Activated T-helper 2 cell treated with anti-CD3 and anti-CD28 coated beads, Interferon-gamma antibody, Interleukin-2, Interleukin-4, amounts not matched to agents 10 μg/mL and 5 μg/mL and 100 μg/mL, durations not matched to agents 14 hours and 24 hours and 36 hours (primary cell): ENCODE measurements at regions not wholly inside any gene's neighbourhood (a gene's known extent, or its start where the extent isn't known, plus 50 kb on each side); places are given as distances from the start of the nearest gene placed in this dataset.

ENCODE experiments used
- DNase-seq: peaks from one replicate; pipeline ENCODE4 v3.0.0; 2021; ENCODE audit warnings: low spot score
- H3K27ac Mint-ChIP-seq: one replicate; pipeline ENCODE4 v1.8.0; 2021; ENCODE audit warnings: mixed read lengths
- H3K27me3 Mint-ChIP-seq: one replicate; pipeline ENCODE4 v1.8.0; 2021; ENCODE audit warnings: low read depth, mixed read lengths
- H3K36me3 Mint-ChIP-seq: one replicate; pipeline ENCODE4 v1.8.0; 2021; ENCODE audit warnings: low read depth, mixed read lengths
- H3K4me1 Mint-ChIP-seq: one replicate; pipeline ENCODE4 v1.8.0; 2021; ENCODE audit warnings: low read depth, mixed read lengths
- H3K4me3 Mint-ChIP-seq: one replicate; pipeline ENCODE4 v1.8.0; 2021; ENCODE audit warnings: low read depth, mild to moderate bottlenecking, moderate library complexity, mixed read lengths
- H3K9me3 Mint-ChIP-seq: one replicate; pipeline ENCODE4 v1.8.0; 2021; ENCODE audit warnings: mixed read lengths
- intact Hi-C: fragments of 100-400 bp; cut with micrococcal nuclease; formaldehyde crosslinking; loops from one replicate; pipeline ENCODE4 v1.15.1; 2023

DNA sequence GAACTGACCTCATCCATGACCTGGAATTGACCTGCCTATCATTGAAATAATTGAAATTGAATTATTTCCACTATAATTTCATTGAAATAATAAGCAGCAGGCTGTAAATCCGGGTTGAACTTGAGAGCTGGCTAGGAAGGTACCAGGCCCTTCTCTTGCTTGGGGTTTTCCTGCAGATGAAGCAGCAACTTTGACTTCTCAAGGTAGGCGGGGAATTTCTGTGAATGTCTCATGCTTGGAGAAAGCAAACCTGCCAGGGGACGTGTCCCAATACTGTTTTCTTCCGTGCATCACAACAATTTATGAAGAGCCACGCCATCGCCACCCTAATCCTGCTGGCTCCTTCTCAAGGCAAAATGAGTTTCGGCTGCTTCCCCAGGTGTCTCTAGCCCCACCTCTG, 97.5 kb upstream of the XYLT1 start:
- H3K27ac Mint-ChIP-seq, result no peak overlapping the region
- H3K36me3 Mint-ChIP-seq, result no peaks in the 10 kb centered on the region
- intact Hi-C loops, result no loop called here
- peaks cover 8% of the 10 kb centered on the region for H3K4me1 Mint-ChIP-seq
- H3K4me3 Mint-ChIP-seq, result no peak overlapping the region
- H3K9me3 Mint-ChIP-seq, result no peaks in the 10 kb centered on the region
- H3K27me3 Mint-ChIP-seq, result no peaks in the 10 kb centered on the region
- DNase-seq, result no peak

DNA sequence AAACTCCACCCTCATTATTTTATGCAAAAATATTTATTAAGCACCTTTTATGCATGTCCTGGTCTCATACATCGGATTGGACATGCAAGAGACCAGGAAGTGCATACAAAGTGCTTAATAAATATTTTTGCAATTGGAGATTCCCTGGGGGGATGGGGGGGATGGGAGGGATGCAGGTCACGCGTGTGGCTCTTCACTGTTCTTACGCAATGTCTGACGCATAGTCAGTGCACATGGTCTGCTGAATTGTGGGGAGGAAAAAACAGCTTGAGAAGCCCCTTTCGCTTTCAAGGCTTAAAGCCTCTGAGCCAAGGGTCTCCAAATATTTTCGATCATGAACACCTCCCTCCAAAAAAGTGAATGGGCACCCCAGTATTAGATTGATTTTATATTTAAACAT, 96.7 kb upstream of the XYLT1 start:
- Mint-ChIP-seq H3K4me1 (peaks cover 8% of the 10 kb centered on the region), H3K9me3 (no peaks in the 10 kb centered on the region), H3K27me3 (peaks cover 3% of the 10 kb centered on the region), H3K36me3 (no peaks in the 10 kb centered on the region), H3K4me3 (no peak overlapping the region), H3K27ac (no peak overlapping the region)
- no peak for DNase-seq
- intact Hi-C loops, result no loop called here

DNA sequence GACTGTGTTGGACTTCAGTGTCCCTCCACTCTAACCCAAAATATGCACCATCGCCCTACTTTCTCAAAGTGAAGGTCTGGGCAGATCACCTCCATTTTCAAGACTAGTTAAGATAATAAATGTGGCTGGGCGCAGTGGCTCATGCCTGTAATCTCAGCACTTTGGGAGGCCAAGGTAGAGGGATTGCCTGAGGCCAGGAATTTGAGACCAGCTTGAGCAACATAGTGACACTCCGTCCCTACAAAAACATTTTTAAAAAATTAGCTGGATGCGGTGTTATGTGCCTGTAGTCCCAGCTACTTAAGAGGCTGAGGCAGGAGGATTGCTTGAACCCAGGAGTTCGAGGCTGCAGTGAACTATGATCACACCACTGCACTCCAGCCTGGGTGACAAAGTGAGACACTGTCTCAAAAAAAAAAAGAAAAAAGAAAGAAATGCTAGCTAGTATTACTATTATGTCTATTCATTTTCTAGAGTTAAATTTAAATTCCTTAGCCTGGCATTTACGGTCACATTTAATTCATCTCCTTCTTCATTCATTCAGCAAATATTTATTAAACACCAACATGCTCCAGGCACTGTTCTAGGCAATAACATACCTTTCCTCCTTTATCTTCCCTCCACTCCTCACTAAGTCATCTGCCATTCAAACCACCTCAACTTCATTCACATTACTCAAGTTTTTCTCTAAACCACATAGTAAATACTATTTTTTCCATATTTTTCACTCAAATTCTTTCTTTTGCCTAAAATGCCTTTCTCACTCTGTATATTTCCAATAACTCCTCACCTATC, 96.1 kb upstream of the XYLT1 start:
- intact Hi-C loops, result no loop called here
- Mint-ChIP-seq H3K27ac (no peak overlapping the region), H3K4me1 (peaks cover 8% of the 10 kb centered on the region), H3K36me3 (no peaks in the 10 kb centered on the region), H3K9me3 (no peaks in the 10 kb centered on the region), H3K27me3 (peaks cover 3% of the 10 kb centered on the region), H3K4me3 (no peak overlapping the region)
- no peak for DNase-seq

GRCh38 chr16:17566075-17566474, 95.3 kb upstream of the XYLT1 start:
- no peaks in the 10 kb centered on the region for H3K36me3 Mint-ChIP-seq
- no peak overlapping the region for H3K27ac Mint-ChIP-seq
- no peak overlapping the region for H3K4me3 Mint-ChIP-seq
- H3K4me1 Mint-ChIP-seq, result peaks cover 8% of the 10 kb centered on the region
- intact Hi-C loops, result no loop called here
- H3K9me3 Mint-ChIP-seq, result no peaks in the 10 kb centered on the region
- peaks cover 3% of the 10 kb centered on the region for H3K27me3 Mint-ChIP-seq
- no peak for DNase-seq

- H3K4me3 Mint-ChIP-seq, result no peak overlapping the region
Measured at GRCh38 chr16:17565605-17566004, 94.8 kb upstream of the XYLT1 start.

DNA sequence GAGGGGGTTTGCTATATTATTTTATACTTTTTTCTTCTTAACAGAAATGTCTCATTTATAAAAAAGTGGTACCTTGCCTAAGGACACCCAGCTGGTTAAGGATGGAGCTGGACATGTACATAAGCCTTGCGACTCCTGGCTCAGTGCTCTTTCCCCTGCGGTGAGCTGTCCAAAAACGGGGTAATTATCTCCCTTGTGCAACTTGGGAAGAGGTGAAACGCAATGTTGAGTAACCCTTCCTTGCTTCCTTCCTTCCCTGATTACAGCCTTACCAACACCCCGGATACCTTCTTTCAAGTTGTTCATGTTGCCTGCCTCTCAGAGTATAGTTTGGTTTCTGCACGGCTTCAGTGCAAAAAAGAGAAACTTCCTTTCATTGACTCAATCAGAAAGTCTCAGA, 94.1 kb upstream of the XYLT1 start:
- no peak overlapping the region for H3K27ac Mint-ChIP-seq
- H3K9me3 Mint-ChIP-seq, result no peaks in the 10 kb centered on the region

More at GRCh38 chr16:17565605-17566004, 94.8 kb upstream of the XYLT1 start:
- Mint-ChIP-seq H3K9me3 (no peaks in the 10 kb centered on the region), H3K36me3 (no peaks in the 10 kb centered on the region), H3K27me3 (peaks cover 3% of the 10 kb centered on the region), H3K4me1 (peaks cover 8% of the 10 kb centered on the region), H3K27ac (no peak overlapping the region)
- intact Hi-C loops, result no loop called here
- DNase-seq, result no peak

GRCh38 chr16:17563323-17564091, 92.7 kb upstream of the XYLT1 start:
- intact Hi-C loops, result no loop called here
- H3K4me1 Mint-ChIP-seq, result peaks cover 7% of the 10 kb centered on the region

More for the DNA sequence above, 94.1 kb upstream of the XYLT1 start:
- H3K36me3 Mint-ChIP-seq, result no peaks in the 10 kb centered on the region
- H3K27me3 Mint-ChIP-seq, result peaks cover 3% of the 10 kb centered on the region
- intact Hi-C loops, result no loop called here
- DNase-seq, result no peak
- H3K4me1 Mint-ChIP-seq, result peaks cover 8% of the 10 kb centered on the region
- H3K4me3 Mint-ChIP-seq, result no peak overlapping the region

GRCh38 chr16:17561056-17561455, 90.3 kb upstream of the XYLT1 start:
- no peak overlapping the region for H3K27ac Mint-ChIP-seq

More at GRCh38 chr16:17563323-17564091, 92.7 kb upstream of the XYLT1 start:
- Mint-ChIP-seq H3K36me3 (no peaks in the 10 kb centered on the region), H3K27me3 (peaks cover 5% of the 10 kb centered on the region), H3K9me3 (no peaks in the 10 kb centered on the region), H3K4me3 (no peak overlapping the region), H3K27ac (no peak overlapping the region)
- no peak for DNase-seq

DNA sequence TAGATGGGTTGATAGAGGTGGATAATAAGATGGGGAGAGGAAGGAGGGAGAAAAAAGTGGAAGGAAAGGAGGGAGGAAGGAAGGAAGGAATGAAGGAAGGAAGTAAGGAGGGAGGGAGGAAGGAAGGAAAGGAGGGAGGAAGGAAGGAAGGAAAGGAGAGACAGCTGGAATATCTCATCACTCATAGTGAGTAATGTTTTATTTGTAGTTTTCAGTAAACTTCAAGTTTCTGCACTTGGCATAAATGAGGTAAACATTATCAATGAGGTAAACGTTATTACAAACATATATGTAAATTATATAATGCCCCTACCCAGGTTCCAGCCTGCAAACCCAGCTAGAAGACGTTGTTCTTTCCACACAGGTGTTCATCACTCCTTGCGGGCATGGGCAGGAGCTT, 89.8 kb upstream of the XYLT1 start:
- Mint-ChIP-seq H3K4me3 (no peak overlapping the region), H3K9me3 (no peaks in the 10 kb centered on the region), H3K27me3 (peaks cover 7% of the 10 kb centered on the region), H3K27ac (no peak overlapping the region), H3K36me3 (no peaks in the 10 kb centered on the region), H3K4me1 (peaks cover 2% of the 10 kb centered on the region)
- intact Hi-C loops, result no loop called here
- no peak for DNase-seq

More at GRCh38 chr16:17561056-17561455, 90.3 kb upstream of the XYLT1 start:
- no peak overlapping the region for H3K4me3 Mint-ChIP-seq
- intact Hi-C loops, result no loop called here
- H3K4me1 Mint-ChIP-seq, result peaks cover 2% of the 10 kb centered on the region
- H3K27me3 Mint-ChIP-seq, result peaks cover 7% of the 10 kb centered on the region
- H3K9me3 Mint-ChIP-seq, result no peaks in the 10 kb centered on the region
- DNase-seq, result no peak
- H3K36me3 Mint-ChIP-seq, result no peaks in the 10 kb centered on the region

GRCh38 chr16:17559394-17559793, 88.6 kb upstream of the XYLT1 start:
- no peaks in the 10 kb centered on the region for H3K9me3 Mint-ChIP-seq
- H3K36me3 Mint-ChIP-seq, result no peaks in the 10 kb centered on the region
- intact Hi-C loops, result no loop called here
- H3K4me3 Mint-ChIP-seq, result no peak overlapping the region
- DNase-seq, result no peak
- no peaks in the 10 kb centered on the region for H3K4me1 Mint-ChIP-seq
- no peak overlapping the region for H3K27ac Mint-ChIP-seq
- H3K27me3 Mint-ChIP-seq, result peaks cover 11% of the 10 kb centered on the region

- Mint-ChIP-seq H3K9me3 (no peaks in the 10 kb centered on the region), H3K27me3 (peaks cover 13% of the 10 kb centered on the region), H3K27ac (no peak overlapping the region), H3K4me1 (no peaks in the 10 kb centered on the region), H3K36me3 (no peaks in the 10 kb centered on the region), H3K4me3 (no peak overlapping the region)
- no peak for DNase-seq
- intact Hi-C loops, result no loop called here
Measured at GRCh38 chr16:17557949-17558348, 87.2 kb upstream of the XYLT1 start.

DNA sequence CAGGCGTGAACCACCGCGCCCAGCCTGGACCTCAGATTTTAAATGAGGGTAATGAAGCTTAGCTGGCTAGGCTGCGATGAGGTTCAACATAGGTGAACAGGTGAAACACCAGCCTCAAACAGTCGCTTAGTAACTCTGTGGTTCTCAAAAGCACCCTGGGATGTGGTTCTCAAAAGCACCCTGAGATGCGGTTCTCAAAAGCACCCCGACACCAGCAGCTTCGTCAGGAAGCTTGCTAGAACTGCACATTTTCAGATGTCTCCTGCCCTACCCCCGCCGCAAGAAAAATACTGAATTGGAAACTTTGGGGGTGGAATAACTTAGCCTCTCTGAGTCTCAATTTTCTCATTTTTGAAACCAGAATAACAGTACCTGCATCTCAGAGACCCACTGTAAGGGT, 86.7 kb upstream of the XYLT1 start:
- intact Hi-C loops, result no loop called here
- H3K9me3 Mint-ChIP-seq, result no peaks in the 10 kb centered on the region
- no peak for DNase-seq
- peaks cover 11% of the 10 kb centered on the region for H3K27me3 Mint-ChIP-seq
- no peaks in the 10 kb centered on the region for H3K36me3 Mint-ChIP-seq
- H3K4me3 Mint-ChIP-seq, result no peak overlapping the region
- H3K27ac Mint-ChIP-seq, result no peak overlapping the region
- H3K4me1 Mint-ChIP-seq, result no peaks in the 10 kb centered on the region
